Adrenal gland (tissue), 5 donors: ENCODE measurements at regions not wholly inside any gene's neighbourhood (a gene's known extent, or its start where the extent isn't known, plus 50 kb on each side); places are given as distances from the start of the nearest gene placed in this dataset.
"Not testable (repeated sequence)": the region's sequence is repeated elsewhere in the genome, so short reads cannot be mapped to it uniquely, and the experiment has no call there.

ENCODE experiments used
- POLR2A ChIP-seq, 2 donors: fragments of 450-650 bp; IDR thresholded peaks; one replicate each; pipeline ENCODE4 v1.6.1; 2017; ENCODE audit warnings: antibody characterized with exemption in 2 of 2, mild to moderate bottlenecking in 2 of 2, moderate library complexity in 1 of 2
- TF ChIP-seq, protein P1 (sequence below), 6 experiments: fragments of 450-650 bp in 4 of 6; fragments of 200-600 bp in 2 of 6; sonication (generic) in 1 of 6; IDR thresholded peaks; 1 replicate in 5 of 6; 2 replicates in 1 of 6; pipeline versions ENCODE4 v1.5.1 to v1.8.0; 2016 to 2021; ENCODE audit warnings: antibody characterized with exemption in 6 of 6, mild to moderate bottlenecking in 2 of 6, moderate library complexity in 1 of 6
- donor health status: DM: no; HTN: no; CAD: no.

DNA sequence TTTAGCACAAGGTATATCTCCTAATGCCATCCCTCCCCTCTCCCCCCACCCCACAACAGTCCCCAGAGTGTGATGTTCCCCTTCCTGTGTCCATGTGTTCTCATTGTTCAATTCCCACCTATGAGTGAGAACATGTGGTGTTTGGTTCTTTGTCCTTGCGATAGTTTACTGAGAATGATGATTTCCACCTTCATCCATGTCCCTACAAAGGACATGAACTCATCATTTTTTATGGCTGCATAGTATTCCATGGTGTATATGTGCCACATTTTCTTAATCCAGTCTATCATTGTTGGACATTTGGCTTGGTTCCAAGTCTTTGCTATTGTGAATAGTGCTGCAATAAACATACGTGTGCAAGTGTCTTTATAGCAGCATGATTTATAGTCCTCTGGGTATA is 327.0 kb upstream of the FAM78B start:
- TF ChIP-seq POLR2A (IDR thresholded peaks at IDR 0.05) = not testable (repeated sequence)
- TF ChIP-seq, protein P1, sequence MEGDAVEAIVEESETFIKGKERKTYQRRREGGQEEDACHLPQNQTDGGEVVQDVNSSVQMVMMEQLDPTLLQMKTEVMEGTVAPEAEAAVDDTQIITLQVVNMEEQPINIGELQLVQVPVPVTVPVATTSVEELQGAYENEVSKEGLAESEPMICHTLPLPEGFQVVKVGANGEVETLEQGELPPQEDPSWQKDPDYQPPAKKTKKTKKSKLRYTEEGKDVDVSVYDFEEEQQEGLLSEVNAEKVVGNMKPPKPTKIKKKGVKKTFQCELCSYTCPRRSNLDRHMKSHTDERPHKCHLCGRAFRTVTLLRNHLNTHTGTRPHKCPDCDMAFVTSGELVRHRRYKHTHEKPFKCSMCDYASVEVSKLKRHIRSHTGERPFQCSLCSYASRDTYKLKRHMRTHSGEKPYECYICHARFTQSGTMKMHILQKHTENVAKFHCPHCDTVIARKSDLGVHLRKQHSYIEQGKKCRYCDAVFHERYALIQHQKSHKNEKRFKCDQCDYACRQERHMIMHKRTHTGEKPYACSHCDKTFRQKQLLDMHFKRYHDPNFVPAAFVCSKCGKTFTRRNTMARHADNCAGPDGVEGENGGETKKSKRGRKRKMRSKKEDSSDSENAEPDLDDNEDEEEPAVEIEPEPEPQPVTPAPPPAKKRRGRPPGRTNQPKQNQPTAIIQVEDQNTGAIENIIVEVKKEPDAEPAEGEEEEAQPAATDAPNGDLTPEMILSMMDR (IDR thresholded peaks at IDR 0.05) = not testable (repeated sequence)
